Erythroblast (primary cell): ENCODE measurements at regions not wholly inside any gene's neighbourhood (a gene's known extent, or its start where the extent isn't known, plus 50 kb on each side); places are given as distances from the start of the nearest gene placed in this dataset.

Experiments
- DNase-seq, 2 experiments: peaks; one replicate each; lab custom pipeline; 2025; lab: John Stamatoyannopoulos, UW
- GATA1 ChIP-seq: IDR thresholded peaks from 2 replicates; pipeline ENCODE4 v1.6.1; 2011; ENCODE audit warnings: low read depth, mild to moderate bottlenecking, control low read depth, low read length, moderate library complexity
- POLR2A ChIP-seq: IDR thresholded peaks from 2 replicates; pipeline ENCODE4 v1.6.1; 2011; ENCODE audit warnings: mild to moderate bottlenecking, low read length

- no peak for TF ChIP-seq POLR2A
- no peak for TF ChIP-seq GATA1
- no peak for DNase-seq
Measured at GRCh38 chr22:47486569-47487312, 724.3 kb downstream of the TBC1D22A start.

- DNase-seq, result no peak
Measured at GRCh38 chr22:47484960-47485569, 722.6 kb downstream of the TBC1D22A start.

GRCh38 chr22:47476231-47476630 is 713.8 kb downstream of the TBC1D22A start:
- no peak for DNase-seq
- no peak for TF ChIP-seq POLR2A
- TF ChIP-seq GATA1, result no peak

More at GRCh38 chr22:47484960-47485569, 722.6 kb downstream of the TBC1D22A start:
- TF ChIP-seq GATA1 (no peak), POLR2A (no peak)

- TF ChIP-seq GATA1 (no peak), POLR2A (no peak)
- no peak for DNase-seq
Measured at GRCh38 chr22:47474895-47475294, 712.4 kb downstream of the TBC1D22A start.

- no peak for DNase-seq
- no peak for TF ChIP-seq GATA1
- no peak for TF ChIP-seq POLR2A
Measured at GRCh38 chr22:47474464-47474863, 712.0 kb downstream of the TBC1D22A start.

- TF ChIP-seq GATA1, result no peak
- no peak for TF ChIP-seq POLR2A
- no peak for DNase-seq
Measured at GRCh38 chr22:47472636-47473035, 710.2 kb downstream of the TBC1D22A start.

GRCh38 chr22:47471406-47471805 is 709.0 kb downstream of the TBC1D22A start:
- no peak for DNase-seq
- TF ChIP-seq GATA1 (no peak), POLR2A (no peak)

GRCh38 chr22:47465809-47466208 is 703.4 kb downstream of the TBC1D22A start:
- no peak for TF ChIP-seq POLR2A
- no peak for TF ChIP-seq GATA1
- DNase-seq, result no peak

- DNase-seq, result no peak
- TF ChIP-seq POLR2A (no peak), GATA1 (no peak)
Measured at GRCh38 chr22:47465222-47465621, 702.8 kb downstream of the TBC1D22A start.

GRCh38 chr22:47463220-47463619 is 700.8 kb downstream of the TBC1D22A start:
- DNase-seq, result no peak
- no peak for TF ChIP-seq GATA1
- no peak for TF ChIP-seq POLR2A

- no peak for DNase-seq
- TF ChIP-seq POLR2A (no peak), GATA1 (no peak)
Measured at GRCh38 chr22:47460861-47461260, 698.4 kb downstream of the TBC1D22A start.

- TF ChIP-seq GATA1 (no peak), POLR2A (no peak)
- DNase-seq, result no peak
Measured at GRCh38 chr22:47460176-47460575, 697.7 kb downstream of the TBC1D22A start.

- TF ChIP-seq POLR2A (no peak), GATA1 (no peak)
- DNase-seq, result no peak
Measured at GRCh38 chr22:47458348-47458747, 695.9 kb downstream of the TBC1D22A start.

GRCh38 chr22:47457509-47458300 is 695.3 kb downstream of the TBC1D22A start:
- DNase-seq, result no peak
- TF ChIP-seq GATA1, result no peak
- no peak for TF ChIP-seq POLR2A
